SU-DHL-6 (cell line): ENCODE measurements at regions not wholly inside any gene's neighbourhood (a gene's known extent, or its start where the extent isn't known, plus 50 kb on each side); places are given as distances from the start of the nearest gene placed in this dataset.

Source experiments
- H2AFZ ChIP-seq: fragments of 200-600 bp; sonication (generic); 2 replicates; pipeline ENCODE4 v1.6.1; 2014; ENCODE audit warnings: low read depth, mild to moderate bottlenecking, moderate library complexity, mixed read lengths, antibody characterized with exemption, low read length; ENCODE audit not compliant: severe bottlenecking
- H3F3A ChIP-seq: fragments of 200-600 bp; shearing (Covaris generic); 2 replicates; pipeline ENCODE4 v1.6.0; 2016; ENCODE audit warnings: antibody characterized with exemption, mild to moderate bottlenecking; ENCODE audit not compliant: insufficient read depth
- H3K27ac ChIP-seq: fragments of 200-600 bp; sonication (generic); 2 replicates; pipeline ENCODE4 v1.5.1; 2016; ENCODE audit warnings: low read depth, mild to moderate bottlenecking, low read length, moderate library complexity, mixed read lengths
- H3K27me3 ChIP-seq: fragments of 200-600 bp; sonication (generic), shearing (Covaris generic); 2 replicates; pipeline ENCODE4 v1.6.0; 2014; ENCODE audit warnings: mild to moderate bottlenecking, low read length
- H3K36me3 ChIP-seq: fragments of 200-600 bp; sonication (generic); 2 replicates; pipeline ENCODE4 v1.6.1; 2014; ENCODE audit warnings: mild to moderate bottlenecking, low read length, mixed read lengths
- H3K4me2 ChIP-seq: fragments of 300-600, 200-600 bp; shearing (Covaris generic), sonication (generic); 2 replicates; pipeline ENCODE4 v1.6.0; 2014; ENCODE audit warnings: low read length, low read depth, mild to moderate bottlenecking; ENCODE audit not compliant: poor library complexity, severe bottlenecking
- H3K4me3 ChIP-seq: fragments of 200-600 bp; sonication (generic); 2 replicates; pipeline ENCODE4 v1.5.1; 2014; ENCODE audit warnings: antibody characterized with exemption, low read length, mild to moderate bottlenecking, mixed read lengths; ENCODE audit not compliant: insufficient read depth, poor library complexity, severe bottlenecking
- H3K79me2 ChIP-seq: fragments of 200-600 bp; sonication (generic); 2 replicates; pipeline ENCODE4 v1.6.1; 2014; ENCODE audit warnings: mild to moderate bottlenecking, low read length, moderate library complexity; ENCODE audit not compliant: insufficient read depth
- H3K9ac ChIP-seq: fragments of 200-600 bp; sonication (generic); 2 replicates; pipeline ENCODE4 v1.7.0; 2014; ENCODE audit warnings: mild to moderate bottlenecking, low read length
- H3K9me2 ChIP-seq: fragments of 200-600 bp; sonication (generic); replicated peaks from 2 replicates; pipeline ENCODE4 v1.6.1; 2014; ENCODE audit warnings: low read length; ENCODE audit not compliant: insufficient read depth
- H3K9me3 ChIP-seq: fragments of 200-600 bp; sonication (generic); 2 replicates; pipeline ENCODE4 v1.6.1; 2014; ENCODE audit warnings: low read length, mixed read lengths; ENCODE audit not compliant: insufficient read depth
- H4K20me1 ChIP-seq: fragments of 200-600 bp; sonication (generic); 2 replicates; pipeline ENCODE4 v1.6.1; 2014; ENCODE audit warnings: low read depth, mild to moderate bottlenecking, antibody characterized with exemption, low read length, moderate library complexity, mixed read lengths
- CTCF ChIP-seq: fragments of 200-600 bp; sonication (generic); IDR thresholded peaks from one replicate; pipeline ENCODE4 v1.5.1; 2017; ENCODE audit warnings: antibody characterized with exemption, mild to moderate bottlenecking, low read length, moderate library complexity; ENCODE audit not compliant: insufficient read depth, poor library complexity, severe bottlenecking
- EZH2phosphoT487 ChIP-seq: fragments of 200-600 bp; sonication (generic), shearing (Covaris generic); conservative IDR thresholded peaks from 2 replicates; pipeline ENCODE4 v1.6.1; 2018; ENCODE audit warnings: mild to moderate bottlenecking, antibody characterized with exemption, low read length, moderate library complexity, mixed read lengths

- no peak overlapping the region for H3K9ac ChIP-seq
- no peak overlapping the region for H3K4me3 ChIP-seq
- no peaks in the 10 kb centered on the region for H3K27me3 ChIP-seq
- no peaks in the 10 kb centered on the region for H3K9me3 ChIP-seq
- no peak overlapping the region for H2AFZ ChIP-seq
- H3K4me2 ChIP-seq = no peak overlapping the region
- H3K9me2 ChIP-seq = no peaks in the 10 kb centered on the region
- H3K36me3 ChIP-seq = no peaks in the 10 kb centered on the region
- H3F3A ChIP-seq = no peaks in the 10 kb centered on the region
- no peaks in the 10 kb centered on the region for H4K20me1 ChIP-seq
- TF ChIP-seq EZH2phosphoT487 = no peak
- TF ChIP-seq CTCF = no peak
- H3K27ac ChIP-seq = no peak overlapping the region
- H3K79me2 ChIP-seq = no peaks in the 10 kb centered on the region
These were observed 67.8 kb upstream of the HDAC4 start for GRCh38 chr2:239468491-239469105.

GRCh38 chr2:239467956-239468490, 67.2 kb upstream of the HDAC4 start:
- Histone ChIP-seq H3K9me3 (no peaks in the 10 kb centered on the region), H3K36me3 (no peaks in the 10 kb centered on the region), H3K4me3 (no peak overlapping the region), H4K20me1 (no peaks in the 10 kb centered on the region), H3K27me3 (no peaks in the 10 kb centered on the region), H3K9ac (no peak overlapping the region), H3K27ac (no peak overlapping the region), H3K4me2 (no peak overlapping the region), H2AFZ (no peak overlapping the region), H3K79me2 (no peaks in the 10 kb centered on the region), H3K9me2 (no peaks in the 10 kb centered on the region), H3F3A (no peaks in the 10 kb centered on the region)
- TF ChIP-seq CTCF (no peak), EZH2phosphoT487 (no peak)

DNA sequence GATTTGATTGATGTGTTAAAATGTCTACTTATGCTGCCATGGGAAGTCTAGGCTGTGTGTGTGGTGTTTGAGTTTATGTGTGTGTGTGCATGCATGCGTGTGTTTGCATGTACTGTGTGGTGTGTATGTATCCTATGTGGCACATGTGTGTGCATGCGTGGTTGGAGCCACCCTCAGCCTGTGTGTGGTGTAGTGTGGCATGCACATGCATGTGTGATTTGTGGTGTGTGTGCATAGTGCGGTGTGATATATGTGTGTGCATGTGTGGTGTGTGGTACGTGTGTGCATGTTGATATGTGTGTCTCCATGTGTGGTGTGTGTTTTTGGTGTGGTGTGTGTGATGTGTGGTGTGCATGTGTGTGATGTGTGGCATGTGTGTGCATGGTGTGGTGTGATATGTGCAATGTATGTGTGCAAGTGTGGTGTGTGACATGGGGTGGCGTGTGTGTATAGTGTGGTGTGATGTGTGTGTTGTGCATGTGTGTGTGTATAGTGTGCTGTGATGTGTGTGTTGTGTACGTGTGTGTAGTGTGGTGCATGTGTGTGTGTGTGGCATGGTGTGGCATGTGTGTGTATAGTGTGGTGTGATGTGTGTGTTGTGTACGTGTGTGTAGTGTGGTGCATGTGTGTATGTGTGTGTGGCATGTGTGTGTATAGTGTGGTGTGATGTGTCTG, 66.6 kb upstream of the HDAC4 start:
- Histone ChIP-seq H3K27me3 (no peaks in the 10 kb centered on the region), H3K79me2 (no peaks in the 10 kb centered on the region)
- no peak for TF ChIP-seq EZH2phosphoT487

GRCh38 chr2:239466755-239467271, 66.0 kb upstream of the HDAC4 start:
- TF ChIP-seq CTCF (no peak), EZH2phosphoT487 (no peak)
- Histone ChIP-seq H3F3A (no peaks in the 10 kb centered on the region), H3K4me2 (no peak overlapping the region), H3K79me2 (no peaks in the 10 kb centered on the region), H3K9me2 (no peaks in the 10 kb centered on the region), H3K9ac (no peak overlapping the region), H3K27me3 (no peaks in the 10 kb centered on the region), H2AFZ (no peak overlapping the region), H3K4me3 (no peak overlapping the region), H3K9me3 (no peaks in the 10 kb centered on the region), H3K27ac (no peak overlapping the region), H4K20me1 (no peaks in the 10 kb centered on the region), H3K36me3 (no peaks in the 10 kb centered on the region)

More for the DNA sequence above, 66.6 kb upstream of the HDAC4 start:
- Histone ChIP-seq H3K36me3 (no peaks in the 10 kb centered on the region), H3K4me2 (no peak overlapping the region), H4K20me1 (no peaks in the 10 kb centered on the region), H3F3A (no peaks in the 10 kb centered on the region), H3K9me2 (no peaks in the 10 kb centered on the region), H3K4me3 (no peak overlapping the region), H3K27ac (no peak overlapping the region), H2AFZ (no peak overlapping the region), H3K9me3 (no peaks in the 10 kb centered on the region), H3K9ac (no peak overlapping the region)
